Activated naive CD8-positive, alpha-beta T cell treated with anti-CD3 and anti-CD28 coated beads, Interleukin-2, amount 50 U/mL, for 24 hours (primary cell): ENCODE measurements at regions not wholly inside any gene's neighbourhood (a gene's known extent, or its start where the extent isn't known, plus 50 kb on each side); places are given as distances from the start of the nearest gene placed in this dataset.

ENCODE experiments used
- ATAC-seq: fragments of 150-1000 bp; cut with Tn5 transposase; one replicate; pipeline ENCODE4 v1.10.0; 2021
- DNase-seq: peaks from one replicate; pipeline ENCODE4 v3.0.0; 2021
- H3K27ac Mint-ChIP-seq: one replicate; pipeline ENCODE4 v1.8.0; 2021; ENCODE audit warnings: mild to moderate bottlenecking, mixed read lengths
- H3K27me3 Mint-ChIP-seq: one replicate; pipeline ENCODE4 v1.8.0; 2021; ENCODE audit warnings: mixed read lengths
- H3K36me3 Mint-ChIP-seq: one replicate; pipeline ENCODE4 v1.8.0; 2021; ENCODE audit warnings: low read depth, mixed read lengths
- H3K4me1 Mint-ChIP-seq: one replicate; pipeline ENCODE4 v1.8.0; 2021; ENCODE audit warnings: mixed read lengths
- H3K4me3 Mint-ChIP-seq: one replicate; pipeline ENCODE4 v1.8.0; 2021; ENCODE audit warnings: mild to moderate bottlenecking, moderate library complexity, mixed read lengths
- H3K9me3 Mint-ChIP-seq: one replicate; pipeline ENCODE4 v1.8.0; 2021; ENCODE audit warnings: mixed read lengths

GRCh38 chr13:73754727-73755292 lies 379.4 kb downstream of the KLF12 start:
- Mint-ChIP-seq H3K27me3 (no peaks in the 10 kb centered on the region), H3K4me1 (peaks cover 32% of the 10 kb centered on the region), H3K9me3 (no peaks in the 10 kb centered on the region), H3K4me3 (no peak overlapping the region), H3K27ac (no peak overlapping the region), H3K36me3 (peaks cover 11% of the 10 kb centered on the region)
- DNase-seq (peak; percentile 12), ATAC-seq (no peak)

GRCh38 chr13:73754241-73754640 lies 380.0 kb downstream of the KLF12 start:
- ATAC-seq (no peak), DNase-seq (no peak)
- Mint-ChIP-seq H3K27ac (no peak overlapping the region), H3K9me3 (no peaks in the 10 kb centered on the region), H3K4me1 (peaks cover 28% of the 10 kb centered on the region), H3K36me3 (peaks cover 14% of the 10 kb centered on the region), H3K4me3 (no peak overlapping the region), H3K27me3 (no peaks in the 10 kb centered on the region)

- Mint-ChIP-seq H3K27me3 (no peaks in the 10 kb centered on the region), H3K4me3 (no peak overlapping the region), H3K36me3 (peaks cover 25% of the 10 kb centered on the region), H3K4me1 (peaks cover 10% of the 10 kb centered on the region), H3K27ac (no peak overlapping the region), H3K9me3 (no peaks in the 10 kb centered on the region)
- ATAC-seq (no peak), DNase-seq (no peak)
Observed at GRCh38 chr13:73751290-73751689, 382.9 kb downstream of the KLF12 start.

- H3K27me3 Mint-ChIP-seq: no peaks in the 10 kb centered on the region
- ATAC-seq: no peak
- DNase-seq: no peak
- H3K4me3 Mint-ChIP-seq: no peak overlapping the region
- H3K9me3 Mint-ChIP-seq: no peaks in the 10 kb centered on the region
- peaks cover 25% of the 10 kb centered on the region for H3K36me3 Mint-ChIP-seq
- H3K4me1 Mint-ChIP-seq: peaks cover 14% of the 10 kb centered on the region
- H3K27ac Mint-ChIP-seq: no peak overlapping the region
Observed at GRCh38 chr13:73748404-73748803, 385.8 kb downstream of the KLF12 start.

- Mint-ChIP-seq H3K4me3 (no peak overlapping the region), H3K27ac (no peak overlapping the region), H3K9me3 (no peaks in the 10 kb centered on the region), H3K27me3 (no peaks in the 10 kb centered on the region), H3K36me3 (peaks cover 18% of the 10 kb centered on the region), H3K4me1 (peaks cover 35% of the 10 kb centered on the region)
- no peak for ATAC-seq
- DNase-seq: no peak
Observed at GRCh38 chr13:73745190-73745589, 389.0 kb downstream of the KLF12 start.

GRCh38 chr13:73742982-73743381 lies 391.2 kb downstream of the KLF12 start:
- ATAC-seq (no peak), DNase-seq (no peak)
- no peak overlapping the region for H3K4me3 Mint-ChIP-seq
- H3K27me3 Mint-ChIP-seq: no peaks in the 10 kb centered on the region
- H3K36me3 Mint-ChIP-seq: peaks cover 2% of the 10 kb centered on the region
- H3K4me1 Mint-ChIP-seq: peaks cover 35% of the 10 kb centered on the region
- H3K27ac Mint-ChIP-seq: no peak overlapping the region
- H3K9me3 Mint-ChIP-seq: no peaks in the 10 kb centered on the region

- Mint-ChIP-seq H3K4me3 (no peak overlapping the region), H3K27ac (peak overlapping the region; percentile 56), H3K4me1 (peaks cover 33% of the 10 kb centered on the region), H3K9me3 (no peaks in the 10 kb centered on the region), H3K36me3 (no peaks in the 10 kb centered on the region), H3K27me3 (no peaks in the 10 kb centered on the region)
- no peak for DNase-seq
- peak; percentile 86 for ATAC-seq
Observed at GRCh38 chr13:73741742-73742141, 392.5 kb downstream of the KLF12 start.

GRCh38 chr13:73741111-73741510 lies 393.1 kb downstream of the KLF12 start:
- DNase-seq: peak; percentile 7
- Mint-ChIP-seq H3K4me1 (peaks cover 33% of the 10 kb centered on the region), H3K4me3 (peak overlapping the region; percentile 35), H3K27ac (no peak overlapping the region), H3K27me3 (no peaks in the 10 kb centered on the region), H3K9me3 (no peaks in the 10 kb centered on the region), H3K36me3 (peaks cover 3% of the 10 kb centered on the region)
- no peak for ATAC-seq

GRCh38 chr13:73740666-73741065 lies 393.5 kb downstream of the KLF12 start:
- Mint-ChIP-seq H3K36me3 (peaks cover 3% of the 10 kb centered on the region), H3K27me3 (no peaks in the 10 kb centered on the region), H3K4me1 (peaks cover 31% of the 10 kb centered on the region), H3K27ac (no peak overlapping the region), H3K4me3 (peak overlapping the region; percentile 35), H3K9me3 (no peaks in the 10 kb centered on the region)
- DNase-seq: no peak
- no peak for ATAC-seq

GRCh38 chr13:73739394-73739793 lies 394.8 kb downstream of the KLF12 start:
- no peak overlapping the region for H3K27ac Mint-ChIP-seq
- DNase-seq: no peak
- peaks cover 29% of the 10 kb centered on the region for H3K4me1 Mint-ChIP-seq
- ATAC-seq: no peak
- H3K36me3 Mint-ChIP-seq: peaks cover 3% of the 10 kb centered on the region
- H3K27me3 Mint-ChIP-seq: no peaks in the 10 kb centered on the region
- H3K9me3 Mint-ChIP-seq: no peaks in the 10 kb centered on the region
- H3K4me3 Mint-ChIP-seq: no peak overlapping the region

GRCh38 chr13:73738626-73739025 lies 395.6 kb downstream of the KLF12 start:
- Mint-ChIP-seq H3K27ac (no peak overlapping the region), H3K9me3 (no peaks in the 10 kb centered on the region), H3K4me1 (peaks cover 23% of the 10 kb centered on the region), H3K27me3 (no peaks in the 10 kb centered on the region), H3K4me3 (no peak overlapping the region), H3K36me3 (peaks cover 3% of the 10 kb centered on the region)
- ATAC-seq: no peak
- no peak for DNase-seq

GRCh38 chr13:73737214-73737613 lies 397.0 kb downstream of the KLF12 start:
- no peaks in the 10 kb centered on the region for H3K27me3 Mint-ChIP-seq
- DNase-seq (no peak), ATAC-seq (no peak)
- no peak overlapping the region for H3K4me3 Mint-ChIP-seq
- H3K27ac Mint-ChIP-seq: no peak overlapping the region
- H3K9me3 Mint-ChIP-seq: no peaks in the 10 kb centered on the region
- peaks cover 16% of the 10 kb centered on the region for H3K4me1 Mint-ChIP-seq
- peaks cover 3% of the 10 kb centered on the region for H3K36me3 Mint-ChIP-seq

- no peaks in the 10 kb centered on the region for H3K9me3 Mint-ChIP-seq
- peaks cover 2% of the 10 kb centered on the region for H3K4me1 Mint-ChIP-seq
- H3K27ac Mint-ChIP-seq: no peak overlapping the region
- no peak overlapping the region for H3K4me3 Mint-ChIP-seq
- DNase-seq: no peak
- no peaks in the 10 kb centered on the region for H3K27me3 Mint-ChIP-seq
- ATAC-seq: no peak
- peaks cover 13% of the 10 kb centered on the region for H3K36me3 Mint-ChIP-seq
Observed at GRCh38 chr13:73733706-73734105, 400.5 kb downstream of the KLF12 start.

- H3K9me3 Mint-ChIP-seq: no peaks in the 10 kb centered on the region
- ATAC-seq: no peak
- no peak overlapping the region for H3K27ac Mint-ChIP-seq
- H3K36me3 Mint-ChIP-seq: peaks cover 15% of the 10 kb centered on the region
- DNase-seq: no peak
- H3K4me1 Mint-ChIP-seq: peaks cover 2% of the 10 kb centered on the region
- no peaks in the 10 kb centered on the region for H3K27me3 Mint-ChIP-seq
- no peak overlapping the region for H3K4me3 Mint-ChIP-seq
Observed at GRCh38 chr13:73732350-73732749, 401.9 kb downstream of the KLF12 start.

GRCh38 chr13:73731564-73731963 lies 402.6 kb downstream of the KLF12 start:
- H3K9me3 Mint-ChIP-seq: no peaks in the 10 kb centered on the region
- no peaks in the 10 kb centered on the region for H3K27me3 Mint-ChIP-seq
- ATAC-seq (no peak), DNase-seq (no peak)
- H3K27ac Mint-ChIP-seq: no peak overlapping the region
- H3K4me1 Mint-ChIP-seq: peaks cover 2% of the 10 kb centered on the region
- H3K4me3 Mint-ChIP-seq: no peak overlapping the region
- peaks cover 14% of the 10 kb centered on the region for H3K36me3 Mint-ChIP-seq

GRCh38 chr13:73730014-73730413 lies 404.2 kb downstream of the KLF12 start:
- Mint-ChIP-seq H3K27ac (no peak overlapping the region), H3K4me1 (peaks cover 2% of the 10 kb centered on the region), H3K27me3 (no peaks in the 10 kb centered on the region), H3K4me3 (no peak overlapping the region), H3K36me3 (peaks cover 16% of the 10 kb centered on the region), H3K9me3 (no peaks in the 10 kb centered on the region)
- DNase-seq (no peak), ATAC-seq (no peak)
